ENCODE measurements at regions not wholly inside any gene's neighbourhood (a gene's known extent, or its start where the extent isn't known, plus 50 kb on each side); places are given as distances from the start of the nearest gene placed in this dataset.

DNA sequence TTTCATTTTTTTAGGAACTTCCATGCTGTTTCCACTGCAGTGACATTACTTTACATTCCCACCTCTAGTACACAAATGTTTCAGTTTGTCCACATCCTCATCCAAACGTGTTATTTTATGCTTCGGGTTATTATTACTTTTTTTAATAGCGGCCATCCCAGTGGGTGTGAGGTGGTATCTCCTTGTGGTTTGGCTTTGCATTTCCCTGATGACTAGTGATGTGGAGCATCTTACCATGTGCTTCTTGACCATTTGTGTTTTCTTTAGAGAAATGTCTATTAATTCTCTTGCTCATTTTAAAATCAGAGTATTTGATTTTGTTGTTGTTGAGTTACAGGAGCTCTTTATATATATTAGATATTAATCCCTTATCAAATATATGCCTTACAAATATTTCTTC, 70.3 kb upstream of the ANO1 start:
- TF ChIP-seq, protein P1, sequence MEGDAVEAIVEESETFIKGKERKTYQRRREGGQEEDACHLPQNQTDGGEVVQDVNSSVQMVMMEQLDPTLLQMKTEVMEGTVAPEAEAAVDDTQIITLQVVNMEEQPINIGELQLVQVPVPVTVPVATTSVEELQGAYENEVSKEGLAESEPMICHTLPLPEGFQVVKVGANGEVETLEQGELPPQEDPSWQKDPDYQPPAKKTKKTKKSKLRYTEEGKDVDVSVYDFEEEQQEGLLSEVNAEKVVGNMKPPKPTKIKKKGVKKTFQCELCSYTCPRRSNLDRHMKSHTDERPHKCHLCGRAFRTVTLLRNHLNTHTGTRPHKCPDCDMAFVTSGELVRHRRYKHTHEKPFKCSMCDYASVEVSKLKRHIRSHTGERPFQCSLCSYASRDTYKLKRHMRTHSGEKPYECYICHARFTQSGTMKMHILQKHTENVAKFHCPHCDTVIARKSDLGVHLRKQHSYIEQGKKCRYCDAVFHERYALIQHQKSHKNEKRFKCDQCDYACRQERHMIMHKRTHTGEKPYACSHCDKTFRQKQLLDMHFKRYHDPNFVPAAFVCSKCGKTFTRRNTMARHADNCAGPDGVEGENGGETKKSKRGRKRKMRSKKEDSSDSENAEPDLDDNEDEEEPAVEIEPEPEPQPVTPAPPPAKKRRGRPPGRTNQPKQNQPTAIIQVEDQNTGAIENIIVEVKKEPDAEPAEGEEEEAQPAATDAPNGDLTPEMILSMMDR (IDR thresholded peaks at IDR 0.05), result no peak
- no peak for TF ChIP-seq EZH2 (IDR thresholded peaks at IDR 0.05; ENCODE audit: borderline replicate concordance, insufficient read depth, low read depth, low read length, poor library complexity, severe bottlenecking)
